ENCODE measurements at regions not wholly inside any gene's neighbourhood (a gene's known extent, or its start where the extent isn't known, plus 50 kb on each side); places are given as distances from the start of the nearest gene placed in this dataset.

GRCh38 chr3:153028381-153028780 is 133.6 kb upstream of the RAP2B start:
- peak; percentile 42 to 57 for DNase-seq (ENCODE audit: low read depth in 2 of 2)

GRCh38 chr3:153029350-153029749 is 132.7 kb upstream of the RAP2B start:
- DNase-seq (ENCODE audit: low read depth in 2 of 2), result peak in 1 of 2 donors; percentile 36

- no peak for DNase-seq (ENCODE audit: low read depth in 2 of 2)
Observed at GRCh38 chr3:153032891-153033290, 129.1 kb upstream of the RAP2B start.

GRCh38 chr3:153036846-153037245 is 125.2 kb upstream of the RAP2B start:
- no peak for DNase-seq (ENCODE audit: low read depth in 2 of 2)

- DNase-seq (ENCODE audit: low read depth in 2 of 2), result no peak
Observed at GRCh38 chr3:153038367-153038766, 123.7 kb upstream of the RAP2B start.

- peak; percentile 7 to 55 for DNase-seq (ENCODE audit: low read depth in 2 of 2)
Observed at GRCh38 chr3:153038779-153039178, 123.2 kb upstream of the RAP2B start.

- no peak for DNase-seq (ENCODE audit: low read depth in 2 of 2)
Observed at GRCh38 chr3:153041181-153041580, 120.8 kb upstream of the RAP2B start.

GRCh38 chr3:153042088-153042487 is 119.9 kb upstream of the RAP2B start:
- no peak for DNase-seq (ENCODE audit: low read depth in 2 of 2)

GRCh38 chr3:153043729-153044328 is 118.2 kb upstream of the RAP2B start:
- peak in 1 of 2 donors; percentile 46 for DNase-seq (ENCODE audit: low read depth in 2 of 2)

- DNase-seq (ENCODE audit: low read depth in 2 of 2), result no peak
Observed at GRCh38 chr3:153045150-153045549, 116.9 kb upstream of the RAP2B start.

GRCh38 chr3:153050978-153051377 is 111.0 kb upstream of the RAP2B start:
- DNase-seq (ENCODE audit: low read depth in 2 of 2), result peak in 1 of 2 donors; percentile 17

- DNase-seq (ENCODE audit: low read depth in 2 of 2), result peak; percentile 57 to 86
Observed at GRCh38 chr3:153051427-153052095, 110.5 kb upstream of the RAP2B start.

GRCh38 chr3:153052096-153052460 is 109.9 kb upstream of the RAP2B start:
- peak; percentile 65 to 95 for DNase-seq (ENCODE audit: low read depth in 2 of 2)

- DNase-seq (ENCODE audit: low read depth in 2 of 2), result no peak
Observed at GRCh38 chr3:153055217-153055616, 106.8 kb upstream of the RAP2B start.

GRCh38 chr3:153055779-153056178 is 106.2 kb upstream of the RAP2B start:
- DNase-seq (ENCODE audit: low read depth in 2 of 2), result no peak

- peak in 1 of 2 donors; percentile 48 for DNase-seq (ENCODE audit: low read depth in 2 of 2)
Observed at GRCh38 chr3:153058031-153058688, 103.9 kb upstream of the RAP2B start.

GRCh38 chr3:153060346-153060745 is 101.7 kb upstream of the RAP2B start:
- DNase-seq (ENCODE audit: low read depth in 2 of 2), result no peak

- DNase-seq (ENCODE audit: low read depth in 2 of 2), result no peak
Observed at GRCh38 chr3:153061938-153062528, 100.0 kb upstream of the RAP2B start.

GRCh38 chr3:153063337-153063736 is 98.7 kb upstream of the RAP2B start:
- no peak for DNase-seq (ENCODE audit: low read depth in 2 of 2)

- no peak for DNase-seq (ENCODE audit: low read depth in 2 of 2)
Observed at GRCh38 chr3:153066983-153067382, 95.0 kb upstream of the RAP2B start.

GRCh38 chr3:153069598-153070510 is 92.2 kb upstream of the RAP2B start:
- peak in 1 of 2 donors; percentile 29 for DNase-seq (ENCODE audit: low read depth in 2 of 2)

- no peak for DNase-seq (ENCODE audit: low read depth in 2 of 2)
Observed at GRCh38 chr3:153070511-153070868, 91.5 kb upstream of the RAP2B start.
